ENCODE measurements at regions not wholly inside any gene's neighbourhood (a gene's known extent, or its start where the extent isn't known, plus 50 kb on each side); places are given as distances from the start of the nearest gene placed in this dataset.

- no peak for DNase-seq
- no peaks in the 10 kb centered on the region for H3K36me3 ChIP-seq
- H3K27ac ChIP-seq, result no peak overlapping the region
- intact Hi-C loops (cut with DNase I; ENCODE audit: low total_unique reads) (no loop called here), in situ Hi-C loops (cut with MboI; ENCODE audit: low pct_ligation_motif_present in 1 of 4, low pct_unique_long_range_greater_than_20kb in 1 of 4, low sequenced_read_pairs in 3 of 4) (loop anchor here in 2 of 4 donors (25.0 kb wide), 1 partner anchor 217 kb away; no protein-coding TSS in a partner anchor)
- no peaks in the 10 kb centered on the region for H3K4me1 ChIP-seq
- WGBS, 2 donors (ENCODE audit: low coverage in 1 of 2), result 50 to 59% methylated on average over 2 of the region's 2 CpGs
- TF ChIP-seq CTCF (IDR thresholded peaks at IDR 0.05), result no peak
- no peak for TF ChIP-seq POLR2AphosphoS5 (IDR thresholded peaks at IDR 0.05)
- no peak for TF ChIP-seq EP300 (IDR thresholded peaks at IDR 0.05; ENCODE audit: low read depth)
- TF ChIP-seq POLR2A (IDR thresholded peaks at IDR 0.05), result no peak
- no peak overlapping the region for H3K4me3 ChIP-seq
- H3K9me3 ChIP-seq, result no peaks in the 10 kb centered on the region
- H3K27me3 ChIP-seq, result no peaks in the 10 kb centered on the region
These were observed 54.5 kb upstream of the PDZD8 start for GRCh38 chr10:117429643-117430265.

GRCh38 chr10:117427356-117427755, 52.1 kb upstream of the PDZD8 start:
- no peak for DNase-seq
- H3K9me3 ChIP-seq, result no peaks in the 10 kb centered on the region
- H3K4me1 ChIP-seq, result no peaks in the 10 kb centered on the region
- WGBS, 2 donors (ENCODE audit: low coverage in 1 of 2), result 70 to 71% methylated on average over 4 of the region's 4 CpGs
- intact Hi-C loops (cut with DNase I; ENCODE audit: low total_unique reads), result no loop called here
- in situ Hi-C loops (cut with MboI; ENCODE audit: low pct_ligation_motif_present in 1 of 4, low pct_unique_long_range_greater_than_20kb in 1 of 4, low sequenced_read_pairs in 3 of 4), result loop anchor here in 2 of 4 donors (25.0 kb wide), 1 partner anchor 215 kb away; no protein-coding TSS in a partner anchor
- H3K36me3 ChIP-seq, result no peaks in the 10 kb centered on the region
- H3K27ac ChIP-seq, result no peak overlapping the region
- TF ChIP-seq EP300 (IDR thresholded peaks at IDR 0.05; ENCODE audit: low read depth) (no peak), CTCF (IDR thresholded peaks at IDR 0.05) (no peak), POLR2A (IDR thresholded peaks at IDR 0.05) (no peak), POLR2AphosphoS5 (IDR thresholded peaks at IDR 0.05) (no peak)
- no peak overlapping the region for H3K4me3 ChIP-seq
- no peaks in the 10 kb centered on the region for H3K27me3 ChIP-seq

GRCh38 chr10:117425974-117426566, 50.8 kb upstream of the PDZD8 start:
- no peaks in the 10 kb centered on the region for H3K9me3 ChIP-seq
- H3K4me3 ChIP-seq, result no peak overlapping the region
- in situ Hi-C loops (cut with MboI; ENCODE audit: low pct_ligation_motif_present in 1 of 4, low pct_unique_long_range_greater_than_20kb in 1 of 4, low sequenced_read_pairs in 3 of 4), result loop anchor here in 2 of 4 donors (25.0 kb wide), 1 partner anchor 214 kb away; no protein-coding TSS in a partner anchor
- no peaks in the 10 kb centered on the region for H3K4me1 ChIP-seq
- no peak for DNase-seq
- no peak overlapping the region for H3K27ac ChIP-seq
- no peak for TF ChIP-seq POLR2A (IDR thresholded peaks at IDR 0.05)
- no peak for TF ChIP-seq POLR2AphosphoS5 (IDR thresholded peaks at IDR 0.05)
- no peak for TF ChIP-seq EP300 (IDR thresholded peaks at IDR 0.05; ENCODE audit: low read depth)
- no peak for TF ChIP-seq CTCF (IDR thresholded peaks at IDR 0.05)
- H3K27me3 ChIP-seq, result no peaks in the 10 kb centered on the region
- no peaks in the 10 kb centered on the region for H3K36me3 ChIP-seq
- intact Hi-C loops (cut with DNase I; ENCODE audit: low total_unique reads), result no loop called here
- 70 to 77% methylated on average over 4 to 5 of the region's 5 CpGs for WGBS, 2 donors (ENCODE audit: low coverage in 1 of 2)

GRCh38 chr10:117424883-117425649, 49.8 kb upstream of the PDZD8 start:
- Histone ChIP-seq H3K4me1 (no peaks in the 10 kb centered on the region), H3K9me3 (no peaks in the 10 kb centered on the region), H3K27ac (no peak overlapping the region), H3K4me3 (no peak overlapping the region), H3K27me3 (no peaks in the 10 kb centered on the region), H3K36me3 (no peaks in the 10 kb centered on the region)
- no peak for TF ChIP-seq POLR2AphosphoS5 (IDR thresholded peaks at IDR 0.05)
- intact Hi-C loops (cut with DNase I; ENCODE audit: low total_unique reads), result no loop called here
- in situ Hi-C loops (cut with MboI; ENCODE audit: low pct_ligation_motif_present in 1 of 4, low pct_unique_long_range_greater_than_20kb in 1 of 4, low sequenced_read_pairs in 3 of 4), result loop anchor here in 2 of 4 donors (25.0 kb wide), 1 partner anchor 213 kb away; no protein-coding TSS in a partner anchor
- WGBS, 2 donors (ENCODE audit: low coverage in 1 of 2), result 85 to 90% methylated on average over 9 to 13 of the region's 13 CpGs
- no peak for DNase-seq
